Vagina (tissue), 2 donors: ENCODE measurements at regions not wholly inside any gene's neighbourhood (a gene's known extent, or its start where the extent isn't known, plus 50 kb on each side); places are given as distances from the start of the nearest gene placed in this dataset.

Experiments
- CTCF ChIP-seq, 3 experiments: fragments of 450-650 bp in 2 of 3; fragments of 200-600 bp in 1 of 3; sonication (generic) in 1 of 3; IDR thresholded peaks; one replicate each; pipeline ENCODE4 v1.5.1; 2017 to 2019; ENCODE audit warnings: antibody characterized with exemption in 3 of 3, mild to moderate bottlenecking in 2 of 3, moderate library complexity in 2 of 3
- POLR2A ChIP-seq, 2 donors: fragments of 450-650 bp; IDR thresholded peaks; one replicate each; pipeline ENCODE4 v1.6.1; 2017; ENCODE audit warnings: antibody characterized with exemption in 2 of 2, mild to moderate bottlenecking in 2 of 2, moderate library complexity in 2 of 2
- POLR2AphosphoS5 ChIP-seq, 2 donors: sonication (generic); formaldehyde crosslinking; IDR thresholded peaks; one replicate each; pipeline ENCODE4 v1.9.0; 2017; ENCODE audit warnings: antibody characterized with exemption in 2 of 2, mild to moderate bottlenecking in 2 of 2, low read depth in 1 of 2; ENCODE audit not compliant: insufficient read depth in 1 of 2

- TF ChIP-seq CTCF (IDR thresholded peaks at IDR 0.05) (no peak), POLR2A (IDR thresholded peaks at IDR 0.05) (no peak), POLR2AphosphoS5 (IDR thresholded peaks at IDR 0.05; ENCODE audit: insufficient read depth in 1 of 2, low read depth in 1 of 2) (no peak)
Observed at GRCh38 chr12:83689333-83689732, 1002.6 kb downstream of the TMTC2 start.
